H9 (cell line): ENCODE measurements at regions not wholly inside any gene's neighbourhood (a gene's known extent, or its start where the extent isn't known, plus 50 kb on each side); places are given as distances from the start of the nearest gene placed in this dataset.

Experiments
- DNase-seq: peaks from one replicate; pipeline ENCODE4 v3.0.0-alpha.2; 2017
- H2AFZ ChIP-seq: one replicate; pipeline ENCODE4 v1.6.1; 2013; ENCODE audit warnings: mild to moderate bottlenecking, low read length, control low read depth, moderate library complexity
- H2AK5ac ChIP-seq: 2 replicates; pipeline ENCODE4 v1.6.1; 2013; ENCODE audit warnings: low read length, control low read depth, mixed read lengths; ENCODE audit not compliant: insufficient read length
- H2BK120ac ChIP-seq: one replicate; pipeline ENCODE4 v1.6.1; 2013; ENCODE audit warnings: low read depth, mild to moderate bottlenecking, low read length, control low read depth, inconsistent platforms; ENCODE audit not compliant: poor library complexity, severe bottlenecking
- H2BK12ac ChIP-seq: 2 replicates; pipeline ENCODE4 v1.6.1; 2013; ENCODE audit warnings: low read length, control low read depth, mixed read lengths, low read depth; ENCODE audit not compliant: insufficient read length
- H2BK15ac ChIP-seq: 2 replicates; pipeline ENCODE4 v1.6.1; 2013; ENCODE audit warnings: low read depth, low read length, control low read depth
- H2BK20ac ChIP-seq: one replicate; pipeline ENCODE4 v1.6.1; 2013; ENCODE audit warnings: low read depth, mild to moderate bottlenecking, low read length, control low read depth, inconsistent platforms; ENCODE audit not compliant: poor library complexity, severe bottlenecking
- H2BK5ac ChIP-seq: 2 replicates; pipeline ENCODE4 v1.6.1; 2013; ENCODE audit warnings: low read length, control low read depth, mixed read lengths; ENCODE audit not compliant: insufficient read length
- H3K14ac ChIP-seq: 2 replicates; pipeline ENCODE4 v1.6.1; 2013; ENCODE audit warnings: low read length, control low read depth; ENCODE audit not compliant: insufficient read depth
- H3K18ac ChIP-seq: 2 replicates; pipeline ENCODE4 v1.6.1; 2013; ENCODE audit warnings: low read depth, mild to moderate bottlenecking, mixed read lengths, low read length, control low read depth; ENCODE audit not compliant: insufficient read length
- H3K23ac ChIP-seq: 2 replicates; pipeline ENCODE4 v1.6.1; 2013; ENCODE audit warnings: low read length, control low read depth, mixed read lengths, low read depth; ENCODE audit not compliant: insufficient read length
- H3K23me2 ChIP-seq: 2 replicates; pipeline ENCODE4 v1.6.1; 2013; ENCODE audit warnings: low read depth, mild to moderate bottlenecking, mixed read lengths, low read length, control low read depth; ENCODE audit not compliant: insufficient read length, poor library complexity, severe bottlenecking
- H3K27ac ChIP-seq: 2 replicates; pipeline ENCODE4 v1.5.1; 2013; ENCODE audit warnings: low read length, control low read depth, mixed read lengths, low read depth; ENCODE audit not compliant: insufficient read length
- H3K27me3 ChIP-seq: 2 replicates; pipeline ENCODE4 v1.6.1; 2013; ENCODE audit warnings: low read length, control low read depth, inconsistent platforms; ENCODE audit not compliant: insufficient read depth
- H3K4ac ChIP-seq: 2 replicates; pipeline ENCODE4 v1.6.1; 2013; ENCODE audit warnings: low read depth, mild to moderate bottlenecking, control low read depth, inconsistent platforms, low read length, moderate library complexity
- H3K4me1 ChIP-seq: 2 replicates; pipeline ENCODE4 v1.6.1; 2013; ENCODE audit warnings: low read length, control low read depth, inconsistent platforms; ENCODE audit not compliant: insufficient read depth
- H3K4me2 ChIP-seq: 2 replicates; pipeline ENCODE4 v1.6.1; 2013; ENCODE audit warnings: low read length, control low read depth, mixed read lengths; ENCODE audit not compliant: insufficient read length, insufficient read depth
- H3K56ac ChIP-seq: 2 replicates; pipeline ENCODE4 v1.6.1; 2013; ENCODE audit warnings: low read depth, mild to moderate bottlenecking, mixed read lengths, low read length, control low read depth; ENCODE audit not compliant: insufficient read length
- H3K79me1 ChIP-seq: 2 replicates; pipeline ENCODE4 v1.6.1; 2013; ENCODE audit warnings: low read depth, mild to moderate bottlenecking, moderate library complexity, low read length, control low read depth, inconsistent platforms; ENCODE audit not compliant: insufficient read depth, poor library complexity, severe bottlenecking
- H3K79me2 ChIP-seq: 2 replicates; pipeline ENCODE4 v1.6.1; 2013; ENCODE audit warnings: low read length, control low read depth, inconsistent platforms; ENCODE audit not compliant: insufficient read depth
- H3K9ac ChIP-seq: 2 replicates; pipeline ENCODE4 v1.6.1; 2013; ENCODE audit warnings: low read length, control low read depth, mixed read lengths; ENCODE audit not compliant: insufficient read length; ENCODE audit errors: extremely low read depth
- H3K9me3 ChIP-seq: one replicate; pipeline ENCODE4 v1.6.1; 2013; ENCODE audit warnings: low read depth, low read length, inconsistent platforms; ENCODE audit not compliant: control insufficient read depth
- H3T11ph ChIP-seq: one replicate; pipeline ENCODE4 v1.6.1; 2013; ENCODE audit warnings: mild to moderate bottlenecking, low read length, control low read depth, inconsistent platforms
- H4K20me1 ChIP-seq: one replicate; pipeline ENCODE4 v1.6.1; 2013; ENCODE audit not compliant: control insufficient read depth, insufficient read length, insufficient read depth
- H4K5ac ChIP-seq: 2 replicates; pipeline ENCODE4 v1.6.1; 2013; ENCODE audit warnings: low read depth, mild to moderate bottlenecking, mixed read lengths, low read length, control low read depth; ENCODE audit not compliant: insufficient read length
- H4K8ac ChIP-seq: replicated peaks from 2 replicates; pipeline ENCODE4 v1.6.1; 2013; ENCODE audit warnings: low read length, control low read depth, mixed read lengths, low read depth; ENCODE audit not compliant: insufficient read length
- H4K91ac ChIP-seq: 2 replicates; pipeline ENCODE4 v1.6.1; 2013; ENCODE audit warnings: low read depth, mild to moderate bottlenecking, moderate library complexity, mixed read lengths, low read length, control low read depth; ENCODE audit not compliant: insufficient read length
- H3K27ac Mint-ChIP-seq, 3 experiments: 2 replicates in 2 of 3; 3 replicates in 1 of 3; pipeline ENCODE4 v1.8.0; 2020 to 2021; ENCODE audit warnings: mixed read lengths in 3 of 3, mild to moderate bottlenecking in 1 of 3, moderate library complexity in 1 of 3
- H3K27me3 Mint-ChIP-seq: 2 replicates; pipeline ENCODE4 v1.8.0; 2021; ENCODE audit warnings: low read depth, mild to moderate bottlenecking, moderate library complexity, mixed read lengths
- H3K36me3 Mint-ChIP-seq, 3 experiments: 2 replicates in 2 of 3; 3 replicates in 1 of 3; pipeline ENCODE4 v1.8.0; 2020 to 2021; ENCODE audit warnings: low read depth in 3 of 3, mixed read lengths in 3 of 3; ENCODE audit not compliant: insufficient read depth in 1 of 3
- H3K4me1 Mint-ChIP-seq, 2 experiments: 2 replicates each; pipeline ENCODE4 v1.8.0; 2020; ENCODE audit warnings: mixed read lengths in 2 of 2
- H3K4me3 Mint-ChIP-seq, 2 experiments: 2 replicates in 1 of 2; 3 replicates in 1 of 2; pipeline ENCODE4 v1.8.0; 2020 to 2021; ENCODE audit warnings: mild to moderate bottlenecking in 2 of 2, mixed read lengths in 2 of 2, moderate library complexity in 1 of 2
- H3K9me3 Mint-ChIP-seq, 2 experiments: 2 replicates in 1 of 2; 3 replicates in 1 of 2; pipeline ENCODE4 v1.8.0; 2020; ENCODE audit warnings: mild to moderate bottlenecking in 2 of 2, mixed read lengths in 2 of 2, moderate library complexity in 1 of 2
- CTCF ChIP-seq: fragments of 200-600 bp; sonication (generic); conservative IDR thresholded peaks from 3 replicates; pipeline ENCODE4 v1.8.0; 2021; ENCODE audit warnings: antibody characterized with exemption, mild to moderate bottlenecking
- WGBS: extraction: QIAGEN DNeasy Blood & Tissue Kit; methylation state at CpG from one replicate; pipeline ENCODE4 v1.1.7; 2013; ENCODE audit warnings: missing lambda C conversion rate, low lambda C conversion rate, mixed read lengths; ENCODE audit not compliant: insufficient read length; ENCODE audit errors: extremely low coverage; 5-methylcytosine and 5-hydroxymethylcytosine counted together

GRCh38 chr18:1124495-1124894 is 219.8 kb downstream of the ADCYAP1 start:
- no peak overlapping the region for H2AK5ac ChIP-seq
- no peaks in the 10 kb centered on the region for H3K4me1 ChIP-seq
- no peaks in the 10 kb centered on the region for H4K20me1 ChIP-seq
- H3K4me3 Mint-ChIP-seq, result no peak overlapping the region
- no peak overlapping the region for H3K4ac ChIP-seq
- H4K91ac ChIP-seq, result no peak overlapping the region
- no peak for TF ChIP-seq CTCF
- no peak overlapping the region for H3K27ac Mint-ChIP-seq
- H3K9ac ChIP-seq, result no peak overlapping the region
- H3K14ac ChIP-seq, result no peak overlapping the region
- no peak overlapping the region for H2BK5ac ChIP-seq
- no peak for DNase-seq
- no peak overlapping the region for H3T11ph ChIP-seq
- no peaks in the 10 kb centered on the region for H3K9me3 ChIP-seq
- no peak overlapping the region for H2BK20ac ChIP-seq
- H3K4me2 ChIP-seq, result no peak overlapping the region
- no peak overlapping the region for H2BK120ac ChIP-seq
- no peak overlapping the region for H3K23ac ChIP-seq
- no peaks in the 10 kb centered on the region for H3K27me3 Mint-ChIP-seq
- H4K8ac ChIP-seq, result no peak overlapping the region
- H2BK12ac ChIP-seq, result no peak overlapping the region
- H3K79me2 ChIP-seq, result 0 out of 2 replicates have a peak, but pooled peaks cover 2% of the 10 kb centered on the region
- no peak overlapping the region for H3K18ac ChIP-seq
- H4K5ac ChIP-seq, result no peak overlapping the region
- no CpG with 5 or more reads among the region's 2 CpGs for WGBS
- H3K36me3 Mint-ChIP-seq, result peaks cover 0 to 24% (median 3%) of the 10 kb centered on the region in 3 experiments; a peak in 4 of 7 replicates
- no peaks in the 10 kb centered on the region for H3K27me3 ChIP-seq
- no peak overlapping the region for H3K56ac ChIP-seq
- no peak overlapping the region for H3K27ac ChIP-seq
- no peaks in the 10 kb centered on the region for H3K23me2 ChIP-seq
- no peak overlapping the region for H2BK15ac ChIP-seq
- no peak overlapping the region for H2AFZ ChIP-seq
- H3K79me1 ChIP-seq, result no peaks in the 10 kb centered on the region
- H3K9me3 Mint-ChIP-seq, result peaks cover 17 to 19% of the 10 kb centered on the region in 2 experiments; a peak in 4 of 5 replicates
- H3K4me1 Mint-ChIP-seq, result peaks cover 11 to 13% of the 10 kb centered on the region in 2 experiments
